ENCODE measurements at regions not wholly inside any gene's neighbourhood (a gene's known extent, or its start where the extent isn't known, plus 50 kb on each side); places are given as distances from the start of the nearest gene placed in this dataset.
A peak's percentile ranks its signal among the peaks of the same experiment; 100 is the strongest.
"Not testable (repeated sequence)": the region's sequence is repeated elsewhere in the genome, so short reads cannot be mapped to it uniquely, and the experiment has no call there.

DNA sequence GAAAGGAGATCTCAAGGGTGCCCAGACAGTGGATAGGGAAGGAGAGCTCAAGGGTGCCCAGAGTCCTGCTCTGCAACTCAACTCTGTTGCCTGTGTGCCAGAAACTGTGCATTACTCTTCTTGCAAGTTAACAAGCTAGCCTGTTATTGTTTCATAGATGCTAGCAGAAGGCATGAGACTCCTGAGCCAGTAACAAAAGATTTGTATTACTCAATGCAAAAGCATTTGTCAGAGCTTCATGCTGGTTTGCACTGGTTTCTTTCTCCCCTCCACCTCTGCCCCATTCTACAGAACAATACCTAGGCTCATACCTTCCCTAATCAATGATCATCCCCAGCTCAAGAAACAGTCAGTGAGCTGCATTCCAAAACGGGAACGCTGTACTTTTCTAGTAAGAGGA, 124.5 kb upstream of the NEIL3 start:
- DNase-seq (ENCODE audit: low read depth), result no peak

DNA sequence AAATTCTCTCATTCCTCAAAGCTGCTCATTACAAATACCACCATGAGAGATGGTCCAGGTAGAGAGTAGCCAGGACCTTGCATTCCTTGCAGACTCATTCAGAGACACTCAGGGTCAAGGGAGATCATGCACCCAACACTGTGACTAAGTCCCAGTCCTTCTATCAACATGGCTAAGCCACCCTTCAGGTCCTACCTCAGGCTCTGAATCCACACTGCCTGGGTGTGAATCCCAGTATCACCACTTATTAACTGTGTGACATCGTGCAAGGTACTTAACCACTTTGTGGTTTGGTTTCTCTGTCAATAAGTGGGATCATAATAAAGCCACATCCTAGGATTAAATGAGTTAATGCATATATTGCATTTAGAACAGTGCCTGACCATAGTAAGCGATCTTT, 124.1 kb upstream of the NEIL3 start:
- no peak for DNase-seq (ENCODE audit: low read depth)

- DNase-seq (ENCODE audit: low read depth), result no peak
These were observed 122.3 kb upstream of the NEIL3 start for GRCh38 chr4:177187371-177187770.

- no peak for DNase-seq (ENCODE audit: low read depth)
These were observed 118.6 kb upstream of the NEIL3 start for GRCh38 chr4:177190995-177191580.

- DNase-seq (ENCODE audit: low read depth), result no peak
These were observed 118.1 kb upstream of the NEIL3 start for GRCh38 chr4:177191586-177191985.

GRCh38 chr4:177191991-177192390, 117.7 kb upstream of the NEIL3 start:
- DNase-seq (ENCODE audit: low read depth), result no peak

DNA sequence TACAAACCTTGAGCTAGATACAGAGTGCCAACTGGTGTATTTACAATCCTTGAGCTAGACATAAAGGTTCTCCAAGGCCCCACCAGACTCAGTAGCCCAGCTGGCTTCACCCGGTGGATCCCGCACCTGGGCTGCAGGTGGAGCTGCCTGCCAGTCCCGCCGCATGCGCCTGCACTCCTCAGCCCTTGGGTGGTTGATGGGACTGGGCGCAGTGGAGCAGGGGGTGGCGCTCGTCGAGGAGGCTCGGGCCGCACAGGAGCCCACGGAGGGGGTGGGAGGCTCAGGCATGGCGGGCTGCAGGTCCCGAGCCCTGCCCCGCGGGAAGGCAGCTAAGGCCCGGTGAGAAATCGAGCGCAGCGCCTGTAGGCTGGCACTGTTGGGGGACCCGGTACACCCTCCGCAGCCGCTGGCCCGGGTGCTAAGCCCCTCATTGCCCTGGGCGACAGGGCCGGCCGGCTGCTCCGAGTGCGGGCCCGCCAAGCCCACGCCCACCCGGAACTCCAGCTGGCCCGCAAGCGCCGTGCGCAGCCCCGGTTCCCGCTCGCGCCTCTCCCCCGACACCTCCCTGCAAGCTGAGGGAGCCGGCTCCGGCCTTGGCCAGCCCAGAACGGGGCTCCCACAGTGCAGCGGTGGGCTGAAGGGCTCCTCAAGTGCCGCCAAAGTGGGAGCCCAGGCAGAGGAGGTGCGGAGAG, 116.5 kb upstream of the NEIL3 start:
- DNase-seq (ENCODE audit: low read depth), result not testable (repeated sequence)

DNA sequence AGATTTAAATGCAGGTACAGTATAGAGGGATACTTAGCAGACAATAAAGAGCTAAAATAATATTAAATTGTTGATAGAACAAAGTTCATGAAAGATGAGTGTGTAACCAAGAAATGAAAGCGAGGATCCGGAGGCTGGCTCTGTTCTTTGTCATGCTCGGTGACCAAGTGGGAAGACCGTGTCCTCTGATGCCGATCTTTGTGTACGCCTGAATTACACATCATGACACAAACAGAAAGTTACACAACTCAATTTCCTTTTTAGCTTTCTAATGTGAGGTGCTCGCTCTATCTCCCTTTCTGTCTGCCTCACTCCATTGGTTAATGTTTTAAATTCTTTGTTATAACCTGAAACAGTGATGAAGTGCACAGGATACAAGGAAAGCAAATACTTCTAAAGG, 114.8 kb upstream of the NEIL3 start:
- no peak for DNase-seq (ENCODE audit: low read depth)

- DNase-seq (ENCODE audit: low read depth), result no peak
These were observed 113.1 kb upstream of the NEIL3 start for GRCh38 chr4:177196615-177197014.

- DNase-seq (ENCODE audit: low read depth), result no peak
These were observed 108.1 kb upstream of the NEIL3 start for GRCh38 chr4:177201614-177202013.

GRCh38 chr4:177204126-177204525, 105.5 kb upstream of the NEIL3 start:
- no peak for DNase-seq (ENCODE audit: low read depth)

GRCh38 chr4:177214935-177215334, 94.7 kb upstream of the NEIL3 start:
- DNase-seq (ENCODE audit: low read depth), result no peak

DNA sequence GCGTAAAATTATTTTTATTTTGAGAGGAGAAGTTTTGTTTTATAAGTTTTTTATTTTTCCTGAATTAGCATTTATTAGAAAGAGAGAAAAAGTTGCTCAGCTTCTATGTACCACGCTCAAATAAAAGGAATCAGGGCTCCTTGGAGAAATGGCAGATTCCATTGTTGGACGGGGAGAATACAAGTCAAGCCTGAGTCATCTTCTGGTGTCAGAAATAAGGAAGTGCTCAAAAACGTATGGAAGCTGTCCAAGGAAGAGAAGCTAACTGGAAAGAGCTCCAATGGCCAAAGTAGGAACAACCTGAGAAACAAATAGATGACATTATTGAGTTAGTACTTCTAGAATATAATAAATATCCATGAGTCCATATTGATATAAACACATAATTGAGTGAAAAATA, 89.3 kb upstream of the NEIL3 start:
- DNase-seq (ENCODE audit: low read depth), result no peak

- no peak for DNase-seq (ENCODE audit: low read depth)
These were observed 86.9 kb upstream of the NEIL3 start for GRCh38 chr4:177222781-177223180.

GRCh38 chr4:177225605-177226004, 84.1 kb upstream of the NEIL3 start:
- DNase-seq (ENCODE audit: low read depth), result no peak

DNA sequence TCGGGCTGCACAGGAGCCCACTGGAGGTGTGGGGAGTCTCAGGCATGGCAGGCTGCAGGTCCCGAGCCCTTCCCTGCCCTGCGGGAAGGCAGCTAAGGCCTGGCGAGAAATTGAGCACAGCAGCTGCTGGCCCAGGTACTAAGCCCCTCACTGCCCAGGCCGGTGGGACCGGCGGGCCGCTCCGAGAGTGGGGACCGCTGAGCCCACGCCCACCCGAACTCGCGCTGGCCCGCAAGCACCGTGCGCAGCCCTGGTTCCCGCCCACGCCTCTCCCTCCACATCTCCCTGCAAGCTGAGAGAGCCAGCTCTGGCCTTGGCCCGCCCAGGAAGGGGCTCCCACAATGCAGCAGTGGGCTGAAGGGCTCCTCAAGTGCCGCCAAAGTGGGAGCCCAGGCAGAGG, 82.0 kb upstream of the NEIL3 start:
- no peak for DNase-seq (ENCODE audit: low read depth)

GRCh38 chr4:177228599-177228998, 81.1 kb upstream of the NEIL3 start:
- no peak for DNase-seq (ENCODE audit: low read depth)

DNA sequence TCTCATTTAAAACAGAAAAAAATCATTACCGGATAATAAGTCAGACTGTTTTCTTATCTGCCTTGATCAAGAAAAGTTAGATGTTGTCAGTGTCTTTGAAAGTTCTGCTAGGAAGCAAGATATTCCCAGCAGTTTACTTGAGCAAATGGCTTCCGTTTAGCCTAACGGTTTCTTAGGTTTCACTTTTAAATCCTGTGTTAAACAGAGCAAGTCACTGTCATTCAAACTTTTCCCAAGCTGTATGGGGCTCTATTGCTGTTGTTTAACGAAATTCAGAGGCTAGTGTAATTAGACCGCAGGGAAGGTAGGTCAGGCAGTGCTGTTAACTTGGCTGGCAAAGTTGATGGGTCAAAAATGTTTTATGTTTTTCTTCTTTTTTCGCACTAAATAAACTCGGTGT, 80.3 kb upstream of the NEIL3 start:
- DNase-seq (ENCODE audit: low read depth), result no peak

DNA sequence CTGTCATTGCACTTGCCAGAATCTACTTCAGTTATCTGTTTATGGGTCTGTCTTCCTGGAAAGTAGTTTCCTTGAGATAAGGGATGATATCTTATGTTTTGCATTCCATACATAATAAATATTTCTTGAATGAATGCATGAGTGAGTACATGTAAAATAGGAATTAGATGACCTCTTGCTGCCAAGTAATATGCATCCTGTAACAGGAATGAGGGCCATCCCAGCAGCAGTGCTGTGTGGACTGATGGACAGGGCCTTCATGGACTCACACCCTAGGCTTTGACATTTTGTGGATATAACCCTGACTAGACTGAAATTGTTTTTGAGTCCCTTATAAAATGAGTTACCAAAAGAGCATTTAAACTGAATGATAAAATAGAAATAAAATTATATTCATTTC, 77.2 kb upstream of the NEIL3 start:
- DNase-seq (ENCODE audit: low read depth), result no peak

DNA sequence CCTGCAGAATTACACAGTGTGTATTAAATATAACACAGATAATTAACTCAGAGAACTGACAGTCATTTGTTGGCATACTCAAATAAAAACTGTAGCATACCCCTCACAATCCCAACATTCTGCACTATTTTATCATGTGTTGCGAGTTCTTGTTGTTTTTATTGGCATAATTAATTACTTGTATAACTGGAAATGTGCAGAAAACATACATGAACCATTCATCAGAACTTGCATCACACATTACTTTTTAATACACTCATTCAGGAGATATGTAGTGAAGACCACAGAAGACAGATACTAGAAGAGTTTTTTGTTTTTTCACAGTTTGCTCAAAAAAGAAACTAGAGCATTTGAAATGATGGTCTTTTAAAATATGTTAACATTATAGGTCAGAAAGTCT, 74.6 kb upstream of the NEIL3 start:
- peak; percentile 15 for DNase-seq (ENCODE audit: low read depth)

DNA sequence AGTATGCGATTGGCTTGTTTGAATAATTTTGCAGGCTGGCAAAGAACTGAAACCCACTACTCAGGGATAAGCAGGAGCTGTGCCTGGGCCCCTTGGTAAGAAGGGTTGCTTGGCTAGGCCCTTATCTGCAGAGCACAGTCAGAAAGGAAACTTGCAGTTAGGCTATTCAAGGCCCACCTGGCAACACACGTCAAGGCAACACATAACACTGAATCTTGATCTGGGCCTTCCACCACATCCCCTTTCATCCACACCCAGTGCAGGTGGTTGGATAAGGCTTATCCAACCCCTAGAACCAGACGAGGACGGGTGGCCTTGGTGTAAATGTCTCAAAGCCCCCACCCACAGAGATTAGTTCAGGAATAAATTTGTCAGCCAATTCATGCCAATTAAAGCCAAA, 72.8 kb upstream of the NEIL3 start:
- no peak for DNase-seq (ENCODE audit: low read depth)

GRCh38 chr4:177237291-177237690, 72.4 kb upstream of the NEIL3 start:
- no peak for DNase-seq (ENCODE audit: low read depth)

- no peak for DNase-seq (ENCODE audit: low read depth)
These were observed 70.2 kb upstream of the NEIL3 start for GRCh38 chr4:177239477-177239876.

GRCh38 chr4:177239878-177240277, 69.8 kb upstream of the NEIL3 start:
- DNase-seq (ENCODE audit: low read depth), result no peak
